Left forelimb (tissue), 1 donor: ENCODE measurements at regions not wholly inside any gene's neighbourhood (a gene's known extent, or its start where the extent isn't known, plus 50 kb on each side); places are given as distances from the start of the nearest gene placed in this dataset.
"Not testable (repeated sequence)": the region's sequence is repeated elsewhere in the genome, so short reads cannot be mapped to it uniquely, and the experiment has no call there.

ENCODE experiments used
- DNase-seq: peaks from one replicate; pipeline ENCODE4 v3.0.0-alpha.2; 2018; ENCODE audit warnings: low spot score

- no peak for DNase-seq
Measured at GRCh38 chr6:140459209-140459608, 1084.8 kb upstream of the CITED2 start.

- no peak for DNase-seq
Measured at GRCh38 chr6:140446241-140446640, 1071.8 kb upstream of the CITED2 start.

- DNase-seq, result no peak
Measured at GRCh38 chr6:140445474-140446004, 1071.1 kb upstream of the CITED2 start.

GRCh38 chr6:140443112-140443511 lies 1068.7 kb upstream of the CITED2 start:
- DNase-seq, result not testable (repeated sequence)

- peak; percentile 60 for DNase-seq
Measured at GRCh38 chr6:140441256-140441655, 1066.8 kb upstream of the CITED2 start.

GRCh38 chr6:140440223-140440835 lies 1065.9 kb upstream of the CITED2 start:
- DNase-seq, result no peak

- DNase-seq, result no peak
Measured at GRCh38 chr6:140438346-140438735, 1063.9 kb upstream of the CITED2 start.

- DNase-seq, result no peak
Measured at GRCh38 chr6:140437619-140438345, 1063.3 kb upstream of the CITED2 start.

GRCh38 chr6:140436023-140436811 lies 1061.8 kb upstream of the CITED2 start:
- no peak for DNase-seq

- no peak for DNase-seq
Measured at GRCh38 chr6:140434761-140435160, 1060.3 kb upstream of the CITED2 start.

GRCh38 chr6:140433072-140433471 lies 1058.6 kb upstream of the CITED2 start:
- no peak for DNase-seq

GRCh38 chr6:140427842-140428241 lies 1053.4 kb upstream of the CITED2 start:
- DNase-seq, result no peak

- no peak for DNase-seq
Measured at GRCh38 chr6:140414966-140415620, 1040.6 kb upstream of the CITED2 start.

GRCh38 chr6:140403020-140403419 lies 1028.6 kb upstream of the CITED2 start:
- no peak for DNase-seq

- DNase-seq, result no peak
Measured at GRCh38 chr6:140401761-140402160, 1027.3 kb upstream of the CITED2 start.

GRCh38 chr6:140398076-140398475 lies 1023.6 kb upstream of the CITED2 start:
- no peak for DNase-seq

- no peak for DNase-seq
Measured at GRCh38 chr6:140397106-140397505, 1022.7 kb upstream of the CITED2 start.

GRCh38 chr6:140393665-140394540 lies 1019.5 kb upstream of the CITED2 start:
- no peak for DNase-seq

GRCh38 chr6:140388815-140389214 lies 1014.4 kb upstream of the CITED2 start:
- DNase-seq, result no peak

GRCh38 chr6:140388192-140388802 lies 1013.8 kb upstream of the CITED2 start:
- DNase-seq, result no peak

GRCh38 chr6:140385679-140386078 lies 1011.2 kb upstream of the CITED2 start:
- DNase-seq, result no peak
